ENCODE measurements at regions not wholly inside any gene's neighbourhood (a gene's known extent, or its start where the extent isn't known, plus 50 kb on each side); places are given as distances from the start of the nearest gene placed in this dataset.
"Not testable (repeated sequence)": the region's sequence is repeated elsewhere in the genome, so short reads cannot be mapped to it uniquely, and the experiment has no call there.

DNA sequence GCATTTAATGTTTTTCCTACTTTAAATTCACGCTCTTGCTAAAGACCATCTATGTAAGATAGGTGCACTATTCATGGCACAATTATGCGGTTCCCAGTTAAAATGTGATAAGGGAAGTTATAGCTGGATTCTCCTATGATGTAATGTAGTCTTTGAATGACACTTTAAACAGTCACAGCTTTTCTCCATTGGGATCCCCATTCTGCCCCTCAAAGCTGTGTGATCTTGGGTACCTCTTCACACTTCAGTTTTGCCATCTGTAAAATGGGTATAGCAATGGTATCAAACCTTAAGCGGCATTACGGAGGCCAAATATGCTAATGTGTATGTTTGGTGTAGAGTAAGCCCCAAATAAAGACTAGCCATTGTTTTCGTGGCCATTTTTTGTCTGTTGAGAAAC lies 64.7 kb upstream of the ZNF217 start:
- no peak for DNase-seq

DNA sequence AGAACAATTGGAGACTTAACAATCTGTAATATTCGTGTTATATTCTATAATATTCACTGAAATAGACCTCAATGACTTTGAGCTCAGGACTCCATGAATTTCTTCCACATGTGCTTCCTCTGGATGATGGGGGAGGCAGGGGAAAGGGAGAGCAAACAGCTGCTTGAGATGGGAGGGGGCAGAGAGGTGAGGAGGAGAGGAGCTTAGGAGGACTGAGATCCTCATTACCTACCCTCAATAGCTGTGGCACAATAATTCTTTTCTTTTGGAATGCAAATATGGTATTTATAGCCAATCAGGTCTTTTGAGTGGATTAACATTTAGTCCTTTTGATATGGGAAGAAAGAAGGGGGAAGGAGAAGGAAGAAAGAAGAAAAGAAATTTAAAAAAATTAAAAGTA lies 64.1 kb upstream of the ZNF217 start:
- DNase-seq: no peak

DNA sequence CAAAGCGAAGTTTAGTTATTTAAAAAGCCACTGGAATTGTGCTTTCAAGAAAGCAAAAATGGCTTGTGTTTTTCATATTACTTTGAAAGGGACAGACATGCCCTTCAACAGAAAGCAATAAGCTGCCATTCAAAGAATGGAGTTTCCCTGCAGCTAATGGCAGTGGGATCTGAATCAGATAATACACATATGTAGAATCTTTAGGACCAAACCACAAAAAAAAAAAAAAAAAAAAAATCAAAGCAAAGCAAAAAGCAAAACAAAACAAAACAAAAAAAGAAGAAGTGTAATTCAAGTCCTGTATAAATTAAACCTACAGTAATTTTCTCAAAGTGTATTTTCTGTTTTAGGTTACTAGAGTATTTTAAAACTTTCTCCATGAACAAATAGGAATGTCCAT lies 63.6 kb upstream of the ZNF217 start:
- DNase-seq: no peak

DNA sequence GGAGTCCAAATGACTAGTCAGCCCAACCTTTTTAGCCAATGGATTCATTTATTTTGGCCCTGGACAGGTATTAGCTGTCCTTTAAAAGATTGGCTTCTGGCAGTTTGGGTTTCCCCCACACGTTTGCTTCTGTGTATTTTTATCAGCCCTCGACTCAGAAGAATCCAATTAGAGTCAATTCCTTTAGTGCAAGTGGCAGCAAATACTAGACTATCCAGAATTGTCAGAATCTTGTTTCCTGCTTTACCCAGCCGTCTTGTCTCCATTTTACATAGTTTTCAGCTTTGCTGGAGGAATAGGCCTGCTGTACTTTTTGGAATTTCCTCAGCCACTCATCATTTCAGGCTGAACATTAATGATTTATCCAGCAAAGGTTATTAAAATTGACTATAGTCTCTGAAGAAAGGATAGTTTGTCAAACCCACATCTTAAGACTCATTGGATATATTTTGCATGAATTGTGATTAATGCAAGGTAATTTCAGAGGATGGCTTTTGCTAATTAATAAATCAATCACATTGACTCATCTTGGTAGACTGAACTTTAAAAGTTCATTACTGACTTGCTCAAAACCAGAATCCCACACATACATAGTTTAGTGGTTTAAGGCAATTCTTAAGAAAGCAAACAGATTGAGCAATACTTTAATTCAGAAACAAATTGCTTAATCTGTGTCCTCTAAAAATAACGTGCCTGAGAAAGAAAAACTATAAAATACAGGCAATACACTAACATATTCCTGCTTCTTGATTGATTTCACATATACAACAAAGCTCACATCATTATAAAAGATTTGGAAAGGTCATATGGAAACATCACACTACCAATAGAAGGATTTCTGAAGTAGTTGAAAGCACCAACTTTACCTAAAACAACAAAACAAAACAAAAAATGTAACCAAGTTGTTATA lies 62.9 kb upstream of the ZNF217 start:
- DNase-seq: no peak

DNA sequence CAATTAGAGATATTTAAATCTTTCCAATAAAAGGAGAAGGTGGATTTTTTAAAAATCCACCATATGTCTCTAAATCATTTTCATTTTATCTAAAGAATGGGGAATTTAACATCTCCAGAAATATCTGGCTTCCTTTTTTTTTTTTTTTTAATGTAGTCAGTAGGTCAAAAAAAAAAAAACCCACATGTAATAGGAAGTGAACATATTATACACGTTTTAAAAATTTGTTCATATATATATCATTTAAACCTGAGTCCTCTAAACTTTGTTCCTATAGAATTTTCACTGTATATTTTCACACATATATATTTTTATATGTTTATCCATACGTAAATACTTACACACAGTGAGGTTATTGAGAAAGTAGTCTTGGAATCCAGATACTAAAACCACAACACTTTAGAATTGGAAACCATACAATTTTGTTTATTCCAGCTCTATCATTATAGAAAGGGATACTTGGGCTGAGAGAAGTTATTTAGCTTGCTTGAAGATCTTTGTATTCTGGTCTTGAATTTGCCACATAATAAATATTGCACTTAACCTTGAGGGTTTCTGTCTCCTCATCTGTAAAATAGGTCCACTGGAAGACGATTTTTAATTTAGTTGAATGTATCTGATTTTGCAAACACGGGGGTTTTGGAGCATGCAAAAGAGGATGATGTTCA lies 62.1 kb upstream of the ZNF217 start:
- DNase-seq: no peak

- DNase-seq: no peak
Observed at GRCh38 chr20:53654932-53655624, 61.4 kb upstream of the ZNF217 start.

- not testable (repeated sequence) for DNase-seq
Observed at GRCh38 chr20:53654521-53654920, 60.9 kb upstream of the ZNF217 start.

GRCh38 chr20:53652859-53653517 lies 59.3 kb upstream of the ZNF217 start:
- no peak for DNase-seq

- no peak for DNase-seq
Observed at GRCh38 chr20:53652090-53652858, 58.6 kb upstream of the ZNF217 start.

GRCh38 chr20:53649493-53649892 lies 55.9 kb upstream of the ZNF217 start:
- not testable (repeated sequence) for DNase-seq

GRCh38 chr20:53647286-53647821 lies 53.7 kb upstream of the ZNF217 start:
- no peak for DNase-seq

DNA sequence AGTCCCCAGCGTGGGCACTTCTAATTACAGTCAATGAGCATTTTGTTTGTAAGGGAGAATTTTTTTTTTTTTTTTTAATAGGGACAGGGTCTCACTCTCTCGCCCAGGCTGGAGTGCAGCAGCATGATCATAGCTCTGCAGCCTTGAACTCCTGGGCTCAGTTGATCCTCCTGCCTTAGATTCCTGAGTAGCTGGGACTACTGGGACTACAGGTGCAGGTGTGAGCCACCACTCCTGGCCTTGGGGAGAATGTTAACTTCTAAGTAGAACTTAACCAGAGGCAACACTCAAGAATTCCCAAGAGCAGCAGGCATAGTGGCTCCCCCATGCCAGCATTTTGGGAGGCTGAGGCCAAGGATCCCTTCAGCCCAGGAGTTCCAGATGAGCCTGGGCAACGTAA lies 52.9 kb upstream of the ZNF217 start:
- DNase-seq: no peak

DNA sequence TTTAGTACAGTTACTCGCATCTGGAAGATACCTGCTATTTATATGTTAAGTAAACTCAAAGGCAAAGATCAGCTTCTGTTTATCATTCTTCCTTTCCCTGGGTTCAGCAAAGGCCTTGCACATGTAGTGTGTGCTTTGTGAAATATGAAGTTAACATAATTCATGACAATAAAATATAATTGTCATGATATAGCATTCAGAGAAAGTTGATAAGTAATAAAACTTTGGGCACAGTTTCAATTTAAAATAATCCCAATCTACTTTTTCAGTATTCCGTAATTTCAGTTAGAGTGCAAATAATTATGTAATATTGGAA lies 51.9 kb upstream of the ZNF217 start:
- no peak for DNase-seq

DNA sequence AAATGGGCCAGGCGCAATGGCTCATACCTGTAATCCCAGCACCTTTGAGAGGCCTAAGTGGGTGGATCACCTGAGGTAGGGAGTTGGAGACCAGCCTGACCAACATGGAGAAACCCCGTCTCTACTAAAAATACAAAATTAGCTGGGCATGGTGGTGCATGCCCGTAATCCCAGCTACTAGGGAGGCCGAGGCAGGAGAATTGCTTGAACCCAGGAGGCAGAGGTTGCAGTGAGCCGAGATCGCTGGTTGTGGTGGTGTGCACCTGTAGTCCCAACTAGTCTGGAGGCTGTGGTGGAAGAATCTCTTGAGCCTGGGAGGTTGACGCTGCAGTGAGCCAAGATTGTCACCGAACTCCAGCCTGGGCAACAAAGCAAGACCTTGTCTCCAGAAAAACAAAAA lies 50.5 kb upstream of the ZNF217 start:
- DNase-seq: not testable (repeated sequence)

All from stimulated activated CD4-positive, alpha-beta T cell treated with anti-CD3 and anti-CD28 coated beads, Interleukin-4, amount 100 ng/mL, for 4 hours (primary cell).